NCI-H2171 treated with DMSO at 0.1 percent for 48 hours (cell line): ENCODE measurements at regions not wholly inside any gene's neighbourhood (a gene's known extent, or its start where the extent isn't known, plus 50 kb on each side); places are given as distances from the start of the nearest gene placed in this dataset.

Experiments used
- DNase-seq: peaks from one replicate; lab custom pipeline; 2025; lab: John Stamatoyannopoulos, UW

DNA sequence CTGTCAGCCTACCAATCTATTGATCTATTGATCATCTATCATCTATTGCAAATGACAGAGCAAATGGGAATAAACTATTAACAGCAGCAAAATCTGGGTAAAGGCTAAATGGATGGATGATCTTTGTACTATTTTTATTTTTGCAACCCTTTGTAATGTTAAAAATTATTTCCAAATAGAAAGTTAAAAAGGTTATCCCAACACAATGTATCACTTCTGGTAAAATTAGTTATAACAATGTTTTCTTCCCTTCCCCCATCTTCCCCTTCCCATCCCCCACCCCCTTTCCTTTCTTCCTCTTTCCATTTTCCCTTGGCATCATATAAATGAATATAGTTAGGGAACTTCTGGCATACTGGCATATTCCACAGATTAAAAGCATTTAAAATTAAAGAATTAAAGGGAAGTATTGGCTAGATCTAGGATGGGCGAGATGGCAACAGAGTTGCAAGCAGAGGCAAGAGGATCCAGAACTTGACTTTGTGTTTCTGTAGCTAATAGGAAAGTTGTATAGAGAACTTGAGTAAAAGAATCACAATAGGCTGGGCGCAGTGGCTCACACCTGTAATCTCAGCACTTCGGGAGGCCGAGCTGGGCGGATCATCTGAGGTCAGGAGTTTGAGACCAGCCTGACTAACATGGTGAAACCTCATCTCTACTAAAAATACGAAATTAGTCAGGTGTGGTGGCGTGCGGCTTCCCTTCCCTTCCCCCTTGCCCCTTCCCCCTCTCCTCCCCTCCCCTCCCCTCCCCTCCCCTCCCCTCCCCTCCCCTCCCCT, 66.6 kb upstream of the TAF11L2 start:
- DNase-seq = no peak

- DNase-seq = no peak
Measured at GRCh38 chr5:17432569-17432968, 65.5 kb upstream of the TAF11L2 start.

DNA sequence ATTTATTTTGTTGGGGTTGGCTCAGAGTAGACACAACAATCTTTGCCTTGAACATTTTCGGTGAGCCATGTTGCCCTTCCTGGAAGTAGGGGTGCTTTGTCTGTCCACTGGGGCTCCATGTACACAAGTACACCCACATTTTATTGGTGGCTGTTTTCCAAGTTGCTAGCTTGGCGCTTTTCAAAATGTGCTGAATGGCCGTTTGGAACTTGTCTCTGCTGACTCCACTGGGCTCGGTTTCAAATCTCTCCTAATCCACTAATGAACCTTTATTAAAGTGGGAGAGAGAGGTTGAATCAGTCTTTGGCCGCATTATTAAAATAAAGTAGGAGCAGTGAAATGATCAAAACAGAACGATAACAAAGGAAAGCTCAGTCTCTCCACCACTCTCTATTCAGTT, 64.6 kb upstream of the TAF11L2 start:
- no peak for DNase-seq

GRCh38 chr5:17434982-17435381, 63.0 kb upstream of the TAF11L2 start:
- no peak for DNase-seq

- no peak for DNase-seq
Measured at GRCh38 chr5:17436350-17436749, 61.7 kb upstream of the TAF11L2 start.

DNA sequence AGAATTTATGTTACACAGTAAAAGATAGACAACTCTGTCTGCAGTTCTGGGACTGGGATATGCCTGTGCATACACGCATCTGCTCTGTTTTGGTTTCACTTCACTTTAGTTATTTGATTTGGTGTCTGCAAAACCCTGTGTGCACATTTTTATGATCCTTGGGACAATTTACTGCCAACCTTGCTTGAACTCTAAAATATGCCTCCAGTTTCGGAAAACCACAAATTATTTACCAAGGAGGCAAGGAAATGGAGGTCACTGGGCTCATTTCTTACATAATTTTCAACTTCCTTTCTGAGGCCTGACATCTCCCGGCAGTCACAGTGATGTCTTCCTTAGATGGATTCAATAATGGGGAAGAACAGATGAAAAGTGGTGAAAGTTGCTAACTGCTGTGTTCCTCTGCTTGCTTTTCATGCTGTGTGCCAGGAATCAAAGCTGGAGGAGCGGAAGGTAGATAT, 61.2 kb upstream of the TAF11L2 start:
- DNase-seq = no peak

- DNase-seq = no peak
Measured at GRCh38 chr5:17438027-17438426, 60.0 kb upstream of the TAF11L2 start.

GRCh38 chr5:17439956-17440355, 58.1 kb upstream of the TAF11L2 start:
- no peak for DNase-seq

DNA sequence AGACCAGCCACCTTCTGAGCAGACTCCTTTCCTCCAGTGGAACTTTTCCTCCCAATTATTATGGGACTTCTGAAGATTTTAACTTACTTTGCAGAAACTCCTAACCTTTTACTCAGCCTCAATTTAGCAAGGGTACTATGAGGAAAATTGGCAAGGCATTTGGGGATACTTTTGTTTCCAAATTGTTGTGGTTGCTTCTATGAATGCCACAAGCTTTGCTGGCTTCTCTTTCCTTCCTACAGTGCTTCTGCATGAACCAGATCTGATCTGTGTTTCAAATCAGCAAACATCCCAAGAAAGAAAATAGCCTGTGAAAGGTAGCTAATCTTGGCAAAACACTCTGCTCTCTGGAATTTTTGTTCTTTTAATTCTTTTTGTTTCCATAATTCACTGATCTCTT, 57.3 kb upstream of the TAF11L2 start:
- no peak for DNase-seq

DNA sequence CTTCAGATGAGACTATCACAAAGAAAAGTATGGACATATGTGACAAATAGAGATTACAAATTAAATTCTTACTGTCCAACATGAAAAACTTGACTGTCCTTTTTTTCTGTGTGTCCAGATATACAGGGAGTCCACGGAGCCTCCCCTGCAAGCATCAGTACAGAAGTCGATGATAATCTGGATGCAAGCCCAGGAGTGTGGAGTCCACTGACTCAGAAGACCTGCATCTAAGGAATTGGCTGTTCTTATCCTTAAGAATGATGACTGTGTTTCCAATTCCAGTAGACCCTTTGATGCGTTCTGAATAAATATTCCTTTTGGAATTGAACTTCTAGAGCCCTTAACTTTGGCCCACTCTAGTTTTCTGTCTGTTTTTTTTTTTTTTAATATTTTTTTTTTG, 56.7 kb upstream of the TAF11L2 start:
- DNase-seq = no peak

DNA sequence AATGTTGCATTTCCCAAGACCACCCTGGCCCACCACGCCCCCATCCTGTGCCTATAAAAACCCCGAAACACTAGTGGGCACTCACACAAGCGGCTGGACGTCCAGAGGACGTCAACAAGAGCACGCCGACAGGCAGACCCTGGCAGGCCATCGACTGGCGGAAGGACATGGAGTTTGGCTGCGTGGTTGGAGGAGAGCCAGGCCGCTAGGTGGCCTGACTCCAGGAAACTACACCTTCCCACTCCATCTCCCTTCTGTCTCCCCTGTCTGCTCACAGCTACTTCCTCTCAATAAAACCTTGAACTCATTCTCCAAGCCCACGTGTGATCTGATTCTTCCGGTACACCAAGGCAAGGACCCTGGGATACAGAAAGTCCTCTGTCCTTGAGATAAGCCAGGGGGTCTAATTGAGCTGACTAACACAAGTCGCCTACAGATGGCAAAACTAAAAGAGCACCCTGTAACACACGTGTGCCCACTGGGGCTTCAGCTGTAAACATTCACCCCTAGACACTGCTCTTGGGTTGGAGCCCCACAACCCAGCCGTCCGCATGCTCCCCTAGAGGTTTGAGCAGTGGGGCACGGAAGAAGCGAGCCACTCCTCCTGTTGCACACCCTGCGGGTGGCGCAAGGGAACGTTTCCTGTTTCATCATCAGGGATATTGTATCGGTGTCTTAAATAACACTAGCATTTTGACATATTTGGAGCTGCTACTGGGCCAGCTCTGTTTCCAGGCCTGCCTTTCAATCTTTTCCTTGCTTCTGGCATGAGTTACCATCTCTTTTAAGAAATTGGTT, 54.5 kb upstream of the TAF11L2 start:
- no peak for DNase-seq

DNA sequence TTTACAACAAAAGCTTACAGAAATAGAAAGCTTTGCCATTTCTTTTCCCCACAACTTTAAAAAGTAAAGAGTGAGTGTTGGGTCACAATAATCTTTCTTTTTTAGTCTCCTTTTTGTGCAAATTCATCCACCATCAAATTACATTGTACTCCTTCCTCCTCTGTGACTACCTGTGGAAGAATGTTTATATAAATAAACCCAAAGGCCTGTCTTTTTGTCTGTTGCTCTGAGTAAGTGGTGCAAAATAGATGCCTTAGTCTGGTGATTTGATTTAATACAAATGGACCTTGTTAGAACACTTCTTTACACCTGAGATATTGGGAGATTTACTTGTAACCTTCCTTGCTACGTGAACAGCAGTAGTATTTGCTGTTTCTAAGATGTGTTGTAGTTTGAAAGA, 53.5 kb upstream of the TAF11L2 start:
- no peak for DNase-seq

GRCh38 chr5:17445185-17445584, 52.8 kb upstream of the TAF11L2 start:
- no peak for DNase-seq
